IMR-90 (cell line): ENCODE measurements at regions not wholly inside any gene's neighbourhood (a gene's known extent, or its start where the extent isn't known, plus 50 kb on each side); places are given as distances from the start of the nearest gene placed in this dataset.

ENCODE experiments used
- ATAC-seq: fragments of 200-7000 bp; cut with Tn5 transposase; 2 replicates; pipeline ENCODE4 v1.9.1; 2020; ENCODE audit warnings: low read depth, mild to moderate bottlenecking, moderate library complexity
- BruUV-seq: library from RNA; stranded (reverse); fragments of 400-500 nt; replicated peaks from 2 replicates; lab custom pipeline; 2021; lab: Mats Ljungman, UMichigan
- CTCF ChIA-PET: fragments of 300-600 bp; formaldehyde crosslinking; extraction: SDS; loops from one replicate; lab custom pipeline; 2021; ENCODE audit warnings: antibody characterized with exemption; lab: Yijun Ruan, JAX
- POLR2A ChIA-PET: fragments of 300-600 bp; sonication (Branson Sonifier 250); formaldehyde crosslinking; loops from one replicate; lab custom pipeline; 2022; ENCODE audit warnings: antibody characterized with exemption; ENCODE audit not compliant: unreplicated experiment; lab: Charles Lee
- DNase-seq: peaks from one replicate; pipeline ENCODE4 v3.0.0; 2013
- H2AFZ ChIP-seq: replicated peaks from 2 replicates; pipeline ENCODE3; 2013; ENCODE audit warnings: low read length, mild to moderate bottlenecking; ENCODE audit not compliant: poor library complexity
- H2AK5ac ChIP-seq: 2 replicates; pipeline ENCODE4 v1.6.1; 2013; ENCODE audit warnings: low read depth, low read length, inconsistent platforms
- H2AK9ac ChIP-seq: replicated peaks from 2 replicates; pipeline ENCODE3; 2013; ENCODE audit warnings: mild to moderate bottlenecking, low read depth, low read length, moderate library complexity; ENCODE audit not compliant: poor library complexity
- H2BK120ac ChIP-seq: 2 replicates; pipeline ENCODE4 v1.6.1; 2013; ENCODE audit warnings: low read depth, low read length, inconsistent platforms
- H2BK15ac ChIP-seq: 3 replicates; pipeline ENCODE4 v1.6.1; 2013; ENCODE audit warnings: low read depth, low read length, inconsistent platforms
- H2BK20ac ChIP-seq: 2 replicates; pipeline ENCODE4 v1.6.1; 2013; ENCODE audit warnings: low read depth, mild to moderate bottlenecking, inconsistent platforms, low read length, moderate library complexity
- H2BK5ac ChIP-seq: 2 replicates; pipeline ENCODE4 v1.6.1; 2013; ENCODE audit warnings: mild to moderate bottlenecking, low read depth, low read length, inconsistent platforms; ENCODE audit not compliant: poor library complexity, severe bottlenecking
- H3K14ac ChIP-seq: replicated peaks from 2 replicates; pipeline ENCODE4 v1.6.1; 2013; ENCODE audit warnings: low read depth, low read length, inconsistent platforms
- H3K18ac ChIP-seq: 2 replicates; pipeline ENCODE4 v1.6.1; 2013; ENCODE audit warnings: low read depth, low read length, control low read depth
- H3K23ac ChIP-seq: 2 replicates; pipeline ENCODE4 v1.6.1; 2013; ENCODE audit warnings: low read depth, low read length, inconsistent platforms
- H3K27ac ChIP-seq: 2 replicates; pipeline ENCODE4 v1.5.1; 2013; ENCODE audit warnings: mild to moderate bottlenecking, control low read depth, low read length; ENCODE audit not compliant: insufficient read depth
- H3K27me3 ChIP-seq: 2 replicates; pipeline ENCODE4 v1.6.1; 2013; ENCODE audit warnings: low read length; ENCODE audit not compliant: control insufficient read depth, insufficient read depth
- H3K36me3 ChIP-seq: 2 replicates; pipeline ENCODE4 v1.6.1; 2013; ENCODE audit warnings: low read length, mixed read lengths; ENCODE audit not compliant: control insufficient read depth, insufficient read depth
- H3K4ac ChIP-seq: 2 replicates; pipeline ENCODE4 v1.6.1; 2013; ENCODE audit warnings: low read depth, low read length, inconsistent platforms
- H3K4me1 ChIP-seq: 2 replicates; pipeline ENCODE4 v1.6.1; 2013; ENCODE audit warnings: low read length, mixed read lengths; ENCODE audit not compliant: control insufficient read depth, insufficient read depth
- H3K4me2 ChIP-seq: 2 replicates; pipeline ENCODE4 v1.6.1; 2013; ENCODE audit warnings: low read depth, mild to moderate bottlenecking, control low read depth, low read length, moderate library complexity
- H3K4me3 ChIP-seq: 2 replicates; pipeline ENCODE4 v1.5.1; 2013; ENCODE audit warnings: low read depth, mild to moderate bottlenecking, control low read depth, low read length, moderate library complexity; ENCODE audit not compliant: insufficient read depth
- H3K56ac ChIP-seq: 2 replicates; pipeline ENCODE4 v1.6.1; 2013; ENCODE audit warnings: low read length, inconsistent platforms; ENCODE audit not compliant: insufficient read depth; ENCODE audit errors: extremely low read depth
- H3K79me1 ChIP-seq, 2 experiments: 2 replicates each; pipeline ENCODE4 v1.6.1; 2013; ENCODE audit warnings: low read length in 2 of 2, inconsistent platforms in 1 of 2, low read depth in 1 of 2
- H3K9ac ChIP-seq: 2 replicates; pipeline ENCODE4 v1.6.1; 2013; ENCODE audit warnings: low read depth, low read length, control low read depth
- H3K9me1 ChIP-seq: 2 replicates; pipeline ENCODE4 v1.6.1; 2013; ENCODE audit warnings: low read length, inconsistent platforms; ENCODE audit not compliant: insufficient read depth
- H3K9me3 ChIP-seq: 2 replicates; pipeline ENCODE4 v1.6.1; 2013; ENCODE audit warnings: low read length; ENCODE audit not compliant: control insufficient read depth, insufficient read depth
- H4K20me1 ChIP-seq: 2 replicates; pipeline ENCODE4 v1.6.1; 2013; ENCODE audit warnings: low read length, inconsistent platforms; ENCODE audit not compliant: insufficient read depth
- H4K5ac ChIP-seq: 2 replicates; pipeline ENCODE4 v1.6.1; 2013; ENCODE audit warnings: mild to moderate bottlenecking, low read depth, low read length, control low read depth
- H4K8ac ChIP-seq, 2 experiments: 2 replicates each; pipeline ENCODE4 v1.6.1; 2013; ENCODE audit warnings: low read depth in 2 of 2, low read length in 2 of 2, control low read depth in 1 of 2, inconsistent platforms in 1 of 2
- H4K91ac ChIP-seq: 2 replicates; pipeline ENCODE4 v1.6.1; 2013; ENCODE audit warnings: low read depth, low read length, inconsistent platforms; ENCODE audit not compliant: insufficient read depth
- FOS ChIP-seq: fragments of 150-350 bp; IDR thresholded peaks from 2 replicates; pipeline ENCODE4 v1.6.1; 2016; ENCODE audit warnings: low read depth, low read length
- RCOR1 ChIP-seq: IDR thresholded peaks from 2 replicates; pipeline ENCODE4 v1.6.1; 2012; ENCODE audit warnings: mild to moderate bottlenecking, low read length, improper control_type of control experiment; ENCODE audit not compliant: insufficient replicate concordance
- RFX5 ChIP-seq: IDR thresholded peaks from 2 replicates; pipeline ENCODE4 v1.8.0; 2012; ENCODE audit warnings: low read depth, mild to moderate bottlenecking, low read length, moderate library complexity
- WGBS, 2 experiments: methylation state at CpG; one replicate each; pipeline versions ENCODE4 v1.1.5 to v1.1.7; 2013; ENCODE audit warnings: missing lambda C conversion rate in 2 of 2; ENCODE audit not compliant: insufficient read length in 1 of 2; ENCODE audit errors: extremely low coverage in 2 of 2; 5-methylcytosine and 5-hydroxymethylcytosine counted together
- dilution Hi-C: fragments of 300-500 bp; cut with HindIII; formaldehyde crosslinking; loops from one replicate; pipeline ENCODE4 v1.14.3; 2018; ENCODE audit warnings: low sequenced_read_pairs; ENCODE audit not compliant: unreplicated experiment
- in situ Hi-C: fragments of 300-500 bp; cut with MboI; formaldehyde crosslinking; loops from 3 replicates; pipeline ENCODE4 v1.14.3; 2019; ENCODE audit warnings: low sequenced_read_pairs, inconsistent platforms, mixed read lengths
- intact Hi-C: fragments of 100-400 bp; cut with micrococcal nuclease; formaldehyde crosslinking; loops from 2 replicates; pipeline ENCODE4 v1.10.0; 2022

DNA sequence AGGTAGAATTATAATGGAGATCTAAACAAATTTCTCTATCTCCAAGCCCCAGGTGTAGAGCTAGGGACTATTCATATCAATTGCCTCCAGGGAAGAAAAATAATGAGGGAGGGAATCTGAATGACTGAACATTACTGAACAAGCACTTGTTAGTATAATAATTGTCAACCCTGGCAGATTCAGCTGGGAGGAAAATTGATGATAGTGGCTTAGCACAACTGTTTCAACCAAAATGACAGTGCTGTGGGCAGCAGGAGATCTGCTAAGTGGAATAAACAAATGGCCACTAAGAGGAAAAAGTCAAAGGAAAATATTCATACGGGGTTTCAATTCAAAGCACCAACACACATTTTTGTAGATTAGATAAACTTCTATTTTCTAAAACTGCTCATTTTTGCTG, 294.9 kb upstream of the ZNF385D start:
- H4K91ac ChIP-seq, result no peak overlapping the region
- H2AFZ ChIP-seq, result no peak overlapping the region
- no peak overlapping the region for H2AK9ac ChIP-seq
- H3K9ac ChIP-seq, result no peak overlapping the region
- H2BK120ac ChIP-seq, result no peak overlapping the region
- BruUV-seq, result no TSS peak
- no peak overlapping the region for H3K14ac ChIP-seq
- no peak for TF ChIP-seq RCOR1
- TF ChIP-seq RFX5, result no peak
- no peak for TF ChIP-seq FOS
- in situ Hi-C loops (no loop called here), dilution Hi-C loops (no loop called here), intact Hi-C loops (no loop called here)
- H2AK5ac ChIP-seq, result no peak overlapping the region
- H3K23ac ChIP-seq, result no peak overlapping the region
- H3K4ac ChIP-seq, result no peak overlapping the region
- H3K56ac ChIP-seq, result no peak overlapping the region
- H3K27me3 ChIP-seq, result no peaks in the 10 kb centered on the region
- ATAC-seq, result no peak
- no peak overlapping the region for H4K5ac ChIP-seq
- no peak overlapping the region for H2BK5ac ChIP-seq
- H3K9me3 ChIP-seq, result no peaks in the 10 kb centered on the region
- ChIA-PET CTCF (no interaction called here), POLR2A (no interaction called here)
- no peak overlapping the region for H3K18ac ChIP-seq
- no peaks in the 10 kb centered on the region for H3K79me1 ChIP-seq
- H3K27ac ChIP-seq, result no peak overlapping the region
- H3K9me1 ChIP-seq, result no peaks in the 10 kb centered on the region
- no peak overlapping the region for H4K8ac ChIP-seq
- H3K4me1 ChIP-seq, result no peaks in the 10 kb centered on the region
- no peak overlapping the region for H2BK20ac ChIP-seq
- H3K4me2 ChIP-seq, result no peak overlapping the region
- no peak overlapping the region for H2BK15ac ChIP-seq
- H3K4me3 ChIP-seq, result no peak overlapping the region
- DNase-seq, result no peak
- H4K20me1 ChIP-seq, result no peaks in the 10 kb centered on the region
- H3K36me3 ChIP-seq, result no peaks in the 10 kb centered on the region
- WGBS, 2 experiments, result no CpG with 5 or more reads among the region's 1 CpG
